ENCODE measurements at regions not wholly inside any gene's neighbourhood (a gene's known extent, or its start where the extent isn't known, plus 50 kb on each side); places are given as distances from the start of the nearest gene placed in this dataset.

GRCh38 chr5:123809594-123810221 lies 297.7 kb downstream of the CSNK1G3 start:
- DNase-seq (ENCODE audit: low spot score), result no peak

GRCh38 chr5:123808461-123809380 lies 296.7 kb downstream of the CSNK1G3 start:
- no peak for DNase-seq (ENCODE audit: low spot score)

GRCh38 chr5:123807177-123807945 lies 295.4 kb downstream of the CSNK1G3 start:
- DNase-seq (ENCODE audit: low spot score), result peak; percentile 20

- DNase-seq (ENCODE audit: low spot score), result no peak
Observed at GRCh38 chr5:123806644-123807043, 294.7 kb downstream of the CSNK1G3 start.

GRCh38 chr5:123805300-123805699 lies 293.3 kb downstream of the CSNK1G3 start:
- DNase-seq (ENCODE audit: low spot score), result no peak

GRCh38 chr5:123803359-123803758 lies 291.4 kb downstream of the CSNK1G3 start:
- DNase-seq (ENCODE audit: low spot score), result no peak

- no peak for DNase-seq (ENCODE audit: low spot score)
Observed at GRCh38 chr5:123802298-123802951, 290.4 kb downstream of the CSNK1G3 start.

GRCh38 chr5:123800640-123801039 lies 288.7 kb downstream of the CSNK1G3 start:
- DNase-seq (ENCODE audit: low spot score), result no peak

GRCh38 chr5:123795688-123796087 lies 283.7 kb downstream of the CSNK1G3 start:
- DNase-seq (ENCODE audit: low spot score), result no peak

GRCh38 chr5:123790226-123790625 lies 278.2 kb downstream of the CSNK1G3 start:
- no peak for DNase-seq (ENCODE audit: low spot score)

GRCh38 chr5:123787635-123788034 lies 275.7 kb downstream of the CSNK1G3 start:
- DNase-seq (ENCODE audit: low spot score), result no peak

- no peak for DNase-seq (ENCODE audit: low spot score)
Observed at GRCh38 chr5:123787136-123787535, 275.2 kb downstream of the CSNK1G3 start.

- no peak for DNase-seq (ENCODE audit: low spot score)
Observed at GRCh38 chr5:123786411-123786810, 274.4 kb downstream of the CSNK1G3 start.

GRCh38 chr5:123785162-123786071 lies 273.4 kb downstream of the CSNK1G3 start:
- no peak for DNase-seq (ENCODE audit: low spot score)

GRCh38 chr5:123783421-123783820 lies 271.4 kb downstream of the CSNK1G3 start:
- DNase-seq (ENCODE audit: low spot score), result no peak

- no peak for DNase-seq (ENCODE audit: low spot score)
Observed at GRCh38 chr5:123778641-123779040, 266.7 kb downstream of the CSNK1G3 start.

- DNase-seq (ENCODE audit: low spot score), result no peak
Observed at GRCh38 chr5:123776761-123777160, 264.8 kb downstream of the CSNK1G3 start.

GRCh38 chr5:123771715-123772114 lies 259.7 kb downstream of the CSNK1G3 start:
- DNase-seq (ENCODE audit: low spot score), result no peak

- no peak for DNase-seq (ENCODE audit: low spot score)
Observed at GRCh38 chr5:123763201-123763600, 251.2 kb downstream of the CSNK1G3 start.

- no peak for DNase-seq (ENCODE audit: low spot score)
Observed at GRCh38 chr5:123756816-123757215, 244.8 kb downstream of the CSNK1G3 start.

GRCh38 chr5:123756318-123756665 lies 244.3 kb downstream of the CSNK1G3 start:
- DNase-seq (ENCODE audit: low spot score), result no peak
